ENCODE measurements at regions not wholly inside any gene's neighbourhood (a gene's known extent, or its start where the extent isn't known, plus 50 kb on each side); places are given as distances from the start of the nearest gene placed in this dataset.

GRCh38 chr16:86716649-86717048, 138.3 kb downstream of the FOXL1 start:
- H3K9me3 ChIP-seq: no peaks in the 10 kb centered on the region
- peaks cover 22% of the 10 kb centered on the region for H3K27me3 ChIP-seq (ENCODE audit: low read depth)
- TF ChIP-seq CTCF (IDR thresholded peaks at IDR 0.05): no peak
- H3K27ac ChIP-seq: no peak overlapping the region
- DNase-seq (no peak), ATAC-seq (no peak)
- H3K36me3 ChIP-seq: no peaks in the 10 kb centered on the region
- no peaks in the 10 kb centered on the region for H3K4me1 ChIP-seq
- intact Hi-C loops (cut with DNase I): no loop called here
- H3K4me3 ChIP-seq: no peak overlapping the region

DNA sequence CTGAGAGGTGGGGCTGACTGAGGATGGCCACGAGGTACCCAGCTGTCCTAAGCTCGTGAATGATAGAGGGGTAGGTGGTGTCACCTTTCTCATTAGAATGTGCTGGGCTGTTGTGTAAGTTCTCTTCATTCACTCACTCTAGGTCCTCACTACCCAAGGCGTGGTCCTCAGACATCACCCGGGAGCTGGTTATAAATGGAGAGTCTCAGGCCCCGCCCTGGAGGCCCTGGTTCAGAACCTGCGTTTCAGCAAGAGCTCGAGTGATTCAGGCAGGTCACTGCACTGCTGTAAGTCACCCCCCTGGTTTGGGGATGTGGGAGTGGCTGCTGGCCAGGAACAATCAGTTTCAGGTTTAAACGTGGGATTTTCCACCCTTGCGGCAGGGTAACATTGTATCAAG, 139.8 kb downstream of the FOXL1 start:
- H3K9me3 ChIP-seq: no peaks in the 10 kb centered on the region
- no peaks in the 10 kb centered on the region for H3K36me3 ChIP-seq
- DNase-seq (no peak), ATAC-seq (peak in 1 of 2 donors; percentile 26)
- H3K4me1 ChIP-seq: no peaks in the 10 kb centered on the region
- intact Hi-C loops (cut with DNase I): no loop called here
- no peak overlapping the region for H3K27ac ChIP-seq
- peaks cover 15% of the 10 kb centered on the region for H3K27me3 ChIP-seq (ENCODE audit: low read depth)
- no peak for TF ChIP-seq CTCF (IDR thresholded peaks at IDR 0.05)
- no peak overlapping the region for H3K4me3 ChIP-seq

- no peak for DNase-seq
- no peak for TF ChIP-seq CTCF (IDR thresholded peaks at IDR 0.05)
- H3K27ac ChIP-seq: no peak overlapping the region
- ATAC-seq: no peak
- peaks cover 9% of the 10 kb centered on the region for H3K27me3 ChIP-seq (ENCODE audit: low read depth)
- no peak overlapping the region for H3K4me3 ChIP-seq
- no peaks in the 10 kb centered on the region for H3K9me3 ChIP-seq
- intact Hi-C loops (cut with DNase I): no loop called here
- H3K36me3 ChIP-seq: no peaks in the 10 kb centered on the region
- H3K4me1 ChIP-seq: no peaks in the 10 kb centered on the region
Measured at GRCh38 chr16:86722970-86723369, 144.6 kb downstream of the FOXL1 start.

- TF ChIP-seq CTCF (IDR thresholded peaks at IDR 0.05): no peak
- Histone ChIP-seq H3K27me3 (ENCODE audit: low read depth) (peaks cover 9% of the 10 kb centered on the region), H3K9me3 (no peaks in the 10 kb centered on the region), H3K4me3 (no peak overlapping the region), H3K36me3 (no peaks in the 10 kb centered on the region), H3K4me1 (no peaks in the 10 kb centered on the region), H3K27ac (no peak overlapping the region)
- no peak for DNase-seq
- no peak for ATAC-seq
- intact Hi-C loops (cut with DNase I): no loop called here
Measured at GRCh38 chr16:86723689-86724088, 145.3 kb downstream of the FOXL1 start.

DNA sequence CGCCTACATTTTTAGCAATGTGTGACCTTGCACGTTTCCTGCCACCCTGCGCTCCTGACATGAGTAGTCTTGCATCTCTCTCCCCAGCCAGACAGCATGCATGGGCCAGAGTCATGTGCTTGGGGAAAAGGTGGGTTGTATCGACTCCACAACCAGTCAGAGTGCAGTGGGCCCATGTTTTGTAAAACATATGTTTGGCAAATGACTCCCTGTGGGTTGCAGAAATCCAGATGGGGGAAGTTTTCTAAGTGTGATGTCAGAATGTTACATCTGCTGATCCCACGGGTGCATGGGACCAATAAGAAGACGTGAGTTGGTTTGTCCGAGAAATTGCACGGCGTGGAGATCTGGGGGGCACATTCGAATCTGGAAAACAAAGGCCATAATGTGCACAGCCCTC, 147.1 kb downstream of the FOXL1 start:
- DNase-seq: no peak
- Histone ChIP-seq H3K27ac (no peak overlapping the region), H3K9me3 (no peaks in the 10 kb centered on the region), H3K4me3 (no peak overlapping the region), H3K36me3 (no peaks in the 10 kb centered on the region), H3K4me1 (no peaks in the 10 kb centered on the region), H3K27me3 (ENCODE audit: low read depth) (peaks cover 21% of the 10 kb centered on the region)
- intact Hi-C loops (cut with DNase I): no loop called here
- ATAC-seq: no peak
- TF ChIP-seq CTCF (IDR thresholded peaks at IDR 0.05): no peak

- Histone ChIP-seq H3K4me1 (no peaks in the 10 kb centered on the region), H3K27ac (no peak overlapping the region), H3K4me3 (no peak overlapping the region), H3K27me3 (ENCODE audit: low read depth) (peaks cover 28% of the 10 kb centered on the region), H3K36me3 (no peaks in the 10 kb centered on the region), H3K9me3 (no peaks in the 10 kb centered on the region)
- no peak for TF ChIP-seq CTCF (IDR thresholded peaks at IDR 0.05)
- intact Hi-C loops (cut with DNase I): no loop called here
- DNase-seq: no peak
- ATAC-seq: no peak
Measured at GRCh38 chr16:86726340-86726739, 148.0 kb downstream of the FOXL1 start.
